GM23338 (cell line): ENCODE measurements at regions not wholly inside any gene's neighbourhood (a gene's known extent, or its start where the extent isn't known, plus 50 kb on each side); places are given as distances from the start of the nearest gene placed in this dataset.

ENCODE experiments used
- ATAC-seq: fragments of 200-7000 bp; cut with Tn5 transposase; 3 replicates; pipeline ENCODE4 v1.9.1; 2020
- DNase-seq: peaks from one replicate; pipeline ENCODE4 v3.0.0-alpha.2; 2015; ENCODE audit warnings: low spot score
- H2AFZ ChIP-seq: fragments of 200-600 bp; sonication (generic); 2 replicates; pipeline ENCODE4 v1.8.0; 2016; ENCODE audit warnings: antibody characterized with exemption, mild to moderate bottlenecking, moderate library complexity
- H3F3A ChIP-seq: fragments of 200-600 bp; sonication (generic); replicated peaks from 2 replicates; pipeline ENCODE4 v1.8.0; 2017; ENCODE audit warnings: antibody characterized with exemption, mixed run types, low read depth
- H3K27ac ChIP-seq: fragments of 200-600 bp; sonication (generic); 2 replicates; pipeline ENCODE4 v1.6.1; 2016; ENCODE audit warnings: low read depth
- H3K27me3 ChIP-seq: fragments of 200-600 bp; sonication (generic); 2 replicates; pipeline ENCODE4 v1.8.0; 2016; ENCODE audit warnings: mild to moderate bottlenecking, mixed run types, moderate library complexity; ENCODE audit not compliant: insufficient read depth
- H3K36me3 ChIP-seq: fragments of 200-600 bp; sonication (generic); 2 replicates; pipeline ENCODE4 v1.8.0; 2016; ENCODE audit warnings: mild to moderate bottlenecking; ENCODE audit not compliant: insufficient read depth
- H3K4me1 ChIP-seq: fragments of 200-600 bp; sonication (generic); 2 replicates; pipeline ENCODE4 v1.8.0; 2016; ENCODE audit warnings: mild to moderate bottlenecking, moderate library complexity; ENCODE audit not compliant: insufficient read depth
- H3K4me2 ChIP-seq: fragments of 200-600 bp; sonication (generic); 2 replicates; pipeline ENCODE4 v1.7.1; 2017; ENCODE audit warnings: mixed run types
- H3K4me3 ChIP-seq: fragments of 200-600 bp; sonication (generic); 2 replicates; pipeline ENCODE4 v1.6.1; 2016; ENCODE audit warnings: mixed run types
- H3K79me2 ChIP-seq: fragments of 200-600 bp; sonication (generic); replicated peaks from 2 replicates; pipeline ENCODE4 v1.8.0; 2017; ENCODE audit warnings: mild to moderate bottlenecking; ENCODE audit not compliant: insufficient read depth
- H3K9me2 ChIP-seq: fragments of 200-600 bp; sonication (generic); 2 replicates; pipeline ENCODE4 v1.8.0; 2017; ENCODE audit not compliant: insufficient read depth
- H4K20me1 ChIP-seq: fragments of 200-600 bp; sonication (generic); replicated peaks from 2 replicates; pipeline ENCODE4 v1.8.0; 2017; ENCODE audit warnings: mild to moderate bottlenecking; ENCODE audit not compliant: insufficient read depth
- H3K27ac Mint-ChIP-seq: 2 replicates; pipeline ENCODE4 v1.8.0; 2020; ENCODE audit warnings: inconsistent platforms, mild to moderate bottlenecking, moderate library complexity, mixed read lengths
- H3K27me3 Mint-ChIP-seq: 3 replicates; pipeline ENCODE4 v1.8.0; 2022; ENCODE audit warnings: low read depth, mild to moderate bottlenecking, moderate library complexity, mixed read lengths, inconsistent platforms; ENCODE audit not compliant: insufficient read depth, poor library complexity
- H3K36me3 Mint-ChIP-seq: 3 replicates; pipeline ENCODE4 v1.8.0; 2021; ENCODE audit warnings: low read depth, mild to moderate bottlenecking, inconsistent platforms, moderate library complexity, mixed read lengths
- H3K4me1 Mint-ChIP-seq: 3 replicates; pipeline ENCODE4 v1.8.0; 2020; ENCODE audit warnings: mild to moderate bottlenecking, inconsistent platforms, mixed read lengths
- H3K4me3 Mint-ChIP-seq: 3 replicates; pipeline ENCODE4 v1.8.0; 2021; ENCODE audit warnings: moderate library complexity, mild to moderate bottlenecking, inconsistent platforms, mixed read lengths
- H3K9me3 Mint-ChIP-seq: 3 replicates; pipeline ENCODE4 v1.8.0; 2020; ENCODE audit warnings: moderate library complexity, mild to moderate bottlenecking, inconsistent platforms, mixed read lengths
- CTCF ChIP-seq, 2 experiments: fragments of 200-600 bp in 1 of 2; sonication (generic) in 1 of 2; conservative IDR thresholded peaks; 2 replicates each; pipeline versions ENCODE4 v1.5.1 to v1.6.1; 2016 to 2017; ENCODE audit warnings: antibody characterized with exemption in 2 of 2, low read depth in 2 of 2, mild to moderate bottlenecking in 2 of 2, moderate library complexity in 1 of 2
- ETS1 ChIP-seq: IDR thresholded peaks from 2 replicates; pipeline ENCODE4 v1.6.1; 2016; ENCODE audit warnings: antibody characterized with exemption
- EZH2 ChIP-seq: fragments of 200-600 bp; sonication (generic); IDR thresholded peaks from one replicate; pipeline ENCODE4 v1.8.0; 2017; ENCODE audit warnings: antibody characterized with exemption, mild to moderate bottlenecking, low read depth; ENCODE audit not compliant: unreplicated experiment
- EZH2phosphoT487 ChIP-seq: fragments of 200-600 bp; sonication (generic); IDR thresholded peaks from one replicate; pipeline ENCODE4 v1.8.1; 2018; ENCODE audit warnings: antibody characterized with exemption; ENCODE audit not compliant: unreplicated experiment
- NANOG ChIP-seq: IDR thresholded peaks from 2 replicates; pipeline ENCODE4 v1.6.1; 2016; ENCODE audit warnings: antibody characterized with exemption, borderline replicate concordance
- POLR2AphosphoS5 ChIP-seq: IDR thresholded peaks from 2 replicates; pipeline ENCODE4 v1.6.1; 2016; ENCODE audit warnings: antibody characterized with exemption, low read depth
- STAT1 ChIP-seq: IDR thresholded peaks from one replicate; pipeline ENCODE4 v1.6.1; 2016; ENCODE audit warnings: antibody characterized with exemption; ENCODE audit not compliant: unreplicated experiment
- ZNF462 ChIP-seq: fragments of 250-450 bp; sonication (Bioruptor Pico); IDR thresholded peaks from 2 replicates; pipeline ENCODE4 v1.5.0; 2020; ENCODE audit warnings: mild to moderate bottlenecking, moderate library complexity

- Mint-ChIP-seq H3K27me3 (no peaks in the 10 kb centered on the region), H3K36me3 (peaks cover 66% of the 10 kb centered on the region), H3K27ac (peak overlapping the region; percentile 86), H3K9me3 (peaks cover 36% of the 10 kb centered on the region), H3K4me3 (no peak overlapping the region), H3K4me1 (peaks cover 43% of the 10 kb centered on the region)
- Histone ChIP-seq H3K79me2 (no peaks in the 10 kb centered on the region), H3K4me1 (peaks cover 42% of the 10 kb centered on the region), H3K27me3 (no peaks in the 10 kb centered on the region), H3K36me3 (no peaks in the 10 kb centered on the region), H3K27ac (peak overlapping the region; percentile 76), H3K4me2 (peak overlapping the region; percentile 30; the same call in 1 of the 2 replicates), H3F3A (0 out of 2 replicates have a peak, but pooled peaks cover 4% of the 10 kb centered on the region), H3K4me3 (no peak overlapping the region), H4K20me1 (no peaks in the 10 kb centered on the region), H2AFZ (no peak overlapping the region), H3K9me2 (peaks cover 11% of the 10 kb centered on the region)
- DNase-seq (peak; percentile 49), ATAC-seq (no peak)
- no peak for TF ChIP-seq EZH2
Measured at GRCh38 chr13:55001881-55002280, 1973.3 kb downstream of the OLFM4 start.

- Mint-ChIP-seq H3K4me1 (peaks cover 4% of the 10 kb centered on the region; the same call in 2 of the 3 replicates), H3K27ac (no peak overlapping the region), H3K9me3 (peaks cover 19% of the 10 kb centered on the region), H3K36me3 (peaks cover 31% of the 10 kb centered on the region), H3K27me3 (no peaks in the 10 kb centered on the region), H3K4me3 (no peak overlapping the region)
- Histone ChIP-seq H3K27me3 (no peaks in the 10 kb centered on the region), H2AFZ (peak overlapping the region; percentile 90; the same call in 1 of the 2 replicates), H3K4me1 (peaks cover 13% of the 10 kb centered on the region), H3F3A (no peaks in the 10 kb centered on the region), H3K4me3 (no peak overlapping the region), H3K36me3 (no peaks in the 10 kb centered on the region), H3K9me2 (peaks cover 7% of the 10 kb centered on the region), H3K27ac (no peak overlapping the region), H3K4me2 (no peak overlapping the region), H4K20me1 (no peaks in the 10 kb centered on the region), H3K79me2 (no peaks in the 10 kb centered on the region)
- ATAC-seq (no peak), DNase-seq (no peak)
- TF ChIP-seq EZH2phosphoT487 = no peak
- no peak for TF ChIP-seq NANOG
- TF ChIP-seq EZH2 = no peak
- TF ChIP-seq ETS1 = no peak
- no peak for TF ChIP-seq POLR2AphosphoS5
- no peak for TF ChIP-seq STAT1
- TF ChIP-seq CTCF (conservative IDR thresholded peaks at IDR 0.05; ENCODE audit: low read depth in 2 of 2) = no peak
- no peak for TF ChIP-seq ZNF462 (CRISPR knock-in tag)
Measured at GRCh38 chr13:55007681-55008080, 1979.1 kb downstream of the OLFM4 start.
